ENCODE measurements at regions not wholly inside any gene's neighbourhood (a gene's known extent, or its start where the extent isn't known, plus 50 kb on each side); places are given as distances from the start of the nearest gene placed in this dataset.
"Not testable (repeated sequence)": the region's sequence is repeated elsewhere in the genome, so short reads cannot be mapped to it uniquely, and the experiment has no call there.

- H3K4me3 ChIP-seq, result no peak overlapping the region
- intact Hi-C loops (cut with DNase I), result no loop called here
- H3K9me3 ChIP-seq, result no peaks in the 10 kb centered on the region
- H3K27me3 ChIP-seq, result no peaks in the 10 kb centered on the region
- no peak for ATAC-seq
- no peaks in the 10 kb centered on the region for H3K4me1 ChIP-seq
- no peaks in the 10 kb centered on the region for H3K36me3 ChIP-seq
- 70 to 83% methylated on average over 8 of the region's 8 CpGs for WGBS, 2 donors
- H3K27ac ChIP-seq, result no peak overlapping the region
- no peak for FAIRE-seq
- no peak for TF ChIP-seq CTCF (IDR thresholded peaks at IDR 0.05)
- no peak for DNase-seq
These were observed 252.8 kb upstream of the NETO1 start for GRCh38 chr18:73120626-73121025.

GRCh38 chr18:73119574-73119973, 251.8 kb upstream of the NETO1 start:
- no peaks in the 10 kb centered on the region for H3K36me3 ChIP-seq
- no peak overlapping the region for H3K27ac ChIP-seq
- intact Hi-C loops (cut with DNase I), result no loop called here
- H3K4me1 ChIP-seq, result no peaks in the 10 kb centered on the region
- DNase-seq, result no peak
- no peak overlapping the region for H3K4me3 ChIP-seq
- no peak for TF ChIP-seq CTCF (IDR thresholded peaks at IDR 0.05)
- 43 to 48% methylated on average over 2 of the region's 2 CpGs for WGBS, 2 donors
- no peak for ATAC-seq
- H3K27me3 ChIP-seq, result no peaks in the 10 kb centered on the region
- H3K9me3 ChIP-seq, result no peaks in the 10 kb centered on the region
- no peak for FAIRE-seq

GRCh38 chr18:73118121-73118816, 250.5 kb upstream of the NETO1 start:
- FAIRE-seq (no peak), ATAC-seq (no peak), DNase-seq (no peak)
- no peak overlapping the region for H3K27ac ChIP-seq
- no peak for TF ChIP-seq CTCF (IDR thresholded peaks at IDR 0.05)
- 50 to 64% methylated on average over 3 of the region's 3 CpGs for WGBS, 2 donors
- intact Hi-C loops (cut with DNase I), result no loop called here
- no peaks in the 10 kb centered on the region for H3K27me3 ChIP-seq
- H3K36me3 ChIP-seq, result no peaks in the 10 kb centered on the region
- no peak overlapping the region for H3K4me3 ChIP-seq
- H3K4me1 ChIP-seq, result no peaks in the 10 kb centered on the region
- H3K9me3 ChIP-seq, result no peaks in the 10 kb centered on the region

- intact Hi-C loops (cut with DNase I), result no loop called here
- 52 to 64% methylated on average over 3 of the region's 3 CpGs for WGBS, 2 donors
- ATAC-seq, result no peak
- DNase-seq, result no peak
- Histone ChIP-seq H3K4me3 (no peak overlapping the region), H3K27ac (no peak overlapping the region), H3K9me3 (no peaks in the 10 kb centered on the region), H3K27me3 (no peaks in the 10 kb centered on the region), H3K4me1 (no peaks in the 10 kb centered on the region), H3K36me3 (no peaks in the 10 kb centered on the region)
- no peak for FAIRE-seq
- TF ChIP-seq CTCF (IDR thresholded peaks at IDR 0.05), result no peak
These were observed 242.5 kb upstream of the NETO1 start for GRCh38 chr18:73110307-73110706.

GRCh38 chr18:73101977-73102376, 234.2 kb upstream of the NETO1 start:
- WGBS, 2 donors, result 76 to 90% methylated on average over 4 of the region's 4 CpGs
- H3K9me3 ChIP-seq, result no peaks in the 10 kb centered on the region
- no peak for TF ChIP-seq CTCF (IDR thresholded peaks at IDR 0.05)
- no peak overlapping the region for H3K27ac ChIP-seq
- intact Hi-C loops (cut with DNase I), result no loop called here
- no peak for FAIRE-seq
- H3K36me3 ChIP-seq, result no peaks in the 10 kb centered on the region
- H3K4me1 ChIP-seq, result no peaks in the 10 kb centered on the region
- no peak overlapping the region for H3K4me3 ChIP-seq
- no peak for DNase-seq
- ATAC-seq, result no peak
- no peaks in the 10 kb centered on the region for H3K27me3 ChIP-seq

GRCh38 chr18:73101491-73101890, 233.7 kb upstream of the NETO1 start:
- intact Hi-C loops (cut with DNase I); ATAC-seq; H3K4me3 ChIP-seq; H3K27me3 ChIP-seq; H3K36me3 ChIP-seq; FAIRE-seq; H3K27ac ChIP-seq; H3K9me3 ChIP-seq; H3K4me1 ChIP-seq; DNase-seq: not testable (repeated sequence)
- 56 to 72% methylated on average over 6 of the region's 6 CpGs for WGBS, 2 donors
